Heart left ventricle (tissue), 13 donors: ENCODE measurements at regions not wholly inside any gene's neighbourhood (a gene's known extent, or its start where the extent isn't known, plus 50 kb on each side); places are given as distances from the start of the nearest gene placed in this dataset.

ENCODE experiments used
- CTCF ChIP-seq, 12 donors: fragments of 200-600 bp; sonication (generic) in 4 of 12; IDR thresholded peaks; one replicate each; pipeline versions ENCODE4 v1.5.0 to v1.8.0; 2018 to 2022; ENCODE audit warnings: antibody characterized with exemption in 12 of 12, mild to moderate bottlenecking in 5 of 12
- POLR2A ChIP-seq, 2 donors: fragments of 450-650 bp; IDR thresholded peaks; one replicate each; pipeline ENCODE4 v1.6.1; 2017; ENCODE audit warnings: antibody characterized with exemption in 2 of 2, mild to moderate bottlenecking in 2 of 2, moderate library complexity in 2 of 2
- donor health status: ischemic (EF 13 %, LVEDD 7.1; RV severe dilation, severe dysfunction).
- donor health status: DM: no; HTN: yes; CAD: no.
- donor health status: DM: no; HTN: no; CAD: no.
- donor health status: ischemic (EF 25% LVEDD 6.9; RV normal size, moderate dysfunction).
- donor health status: ischemic (EF 25% LVEDD 5.7; RV mildly dilated, moderate dysfunction).
- donor health status: ischemic (EF 35%, LVEDD 5.7; RV mildly dilated, moderate dysfunction).
- donor health status: nonischemic (EF 11% LVEDD 7.7; RV severe dilation, severe dysfunction).
- donor health status: DM: yes; HTN: yes; CAD: no.
- donor health status: PGD.
- donor health status: ischemic (EF 29% LVEDD 5.4; RV normal size, mild dysfunction).
- donor health status: nonischemic (EF 23%, LVEDD 6.1; RV moderate dilation, normal function).

- TF ChIP-seq CTCF (IDR thresholded peaks at IDR 0.05) (no peak), POLR2A (IDR thresholded peaks at IDR 0.05) (no peak)
Measured at GRCh38 chr6:40169878-40170277, 235.6 kb upstream of the MOCS1 start.
